ENCODE measurements at regions not wholly inside any gene's neighbourhood (a gene's known extent, or its start where the extent isn't known, plus 50 kb on each side); places are given as distances from the start of the nearest gene placed in this dataset.

DNA sequence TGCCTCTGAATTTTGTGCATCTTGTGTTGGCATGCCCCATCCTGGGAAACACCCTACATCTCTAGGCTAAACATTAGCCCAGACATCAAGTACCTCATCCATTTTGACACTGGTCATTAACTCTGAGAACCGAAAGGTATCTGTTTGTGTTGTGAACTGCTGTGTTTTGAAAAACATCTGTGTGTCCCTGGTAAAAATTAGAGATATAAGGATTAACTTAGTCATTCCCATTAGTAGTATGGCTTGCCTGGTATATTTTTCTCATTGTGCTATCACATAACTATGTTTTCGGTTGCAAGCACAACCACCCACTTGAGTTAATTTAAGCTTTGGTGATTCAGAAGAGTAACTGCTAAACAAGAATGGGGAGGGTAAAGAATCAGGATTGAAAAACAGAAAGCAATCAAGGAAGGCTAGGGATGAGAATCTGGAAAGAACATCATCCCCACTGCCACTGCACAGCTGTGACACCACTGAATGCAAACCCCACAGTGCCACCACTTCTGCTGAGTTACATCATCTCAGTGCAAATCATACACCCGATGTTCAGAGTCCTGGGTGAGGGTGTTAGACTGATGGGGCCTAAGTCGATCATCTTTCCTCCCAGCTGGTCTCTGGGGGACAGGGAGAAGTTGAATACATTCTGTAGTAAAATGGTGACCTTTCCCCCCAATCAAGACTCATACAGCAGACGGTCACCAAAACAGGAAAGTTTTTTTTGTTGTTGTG is 234.0 kb downstream of the EPHA4 start:
- TF ChIP-seq, protein P1, sequence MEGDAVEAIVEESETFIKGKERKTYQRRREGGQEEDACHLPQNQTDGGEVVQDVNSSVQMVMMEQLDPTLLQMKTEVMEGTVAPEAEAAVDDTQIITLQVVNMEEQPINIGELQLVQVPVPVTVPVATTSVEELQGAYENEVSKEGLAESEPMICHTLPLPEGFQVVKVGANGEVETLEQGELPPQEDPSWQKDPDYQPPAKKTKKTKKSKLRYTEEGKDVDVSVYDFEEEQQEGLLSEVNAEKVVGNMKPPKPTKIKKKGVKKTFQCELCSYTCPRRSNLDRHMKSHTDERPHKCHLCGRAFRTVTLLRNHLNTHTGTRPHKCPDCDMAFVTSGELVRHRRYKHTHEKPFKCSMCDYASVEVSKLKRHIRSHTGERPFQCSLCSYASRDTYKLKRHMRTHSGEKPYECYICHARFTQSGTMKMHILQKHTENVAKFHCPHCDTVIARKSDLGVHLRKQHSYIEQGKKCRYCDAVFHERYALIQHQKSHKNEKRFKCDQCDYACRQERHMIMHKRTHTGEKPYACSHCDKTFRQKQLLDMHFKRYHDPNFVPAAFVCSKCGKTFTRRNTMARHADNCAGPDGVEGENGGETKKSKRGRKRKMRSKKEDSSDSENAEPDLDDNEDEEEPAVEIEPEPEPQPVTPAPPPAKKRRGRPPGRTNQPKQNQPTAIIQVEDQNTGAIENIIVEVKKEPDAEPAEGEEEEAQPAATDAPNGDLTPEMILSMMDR (IDR thresholded peaks at IDR 0.05), result no peak
- no peak for TF ChIP-seq POLR2A (IDR thresholded peaks at IDR 0.05)
